ENCODE measurements at regions not wholly inside any gene's neighbourhood (a gene's known extent, or its start where the extent isn't known, plus 50 kb on each side); places are given as distances from the start of the nearest gene placed in this dataset.
A peak's percentile ranks its signal among the peaks of the same experiment; 100 is the strongest.

- no peak for TF ChIP-seq CTCF (IDR thresholded peaks at IDR 0.05; ENCODE audit: low read depth, low read length, missing control alignments)
- Histone ChIP-seq H3K4me3 (ENCODE audit: low read depth, low read length) (no peak overlapping the region), H3K27ac (no peak overlapping the region), H3K36me3 (replicated peaks) (no peaks in the 10 kb centered on the region), H3K27me3 (replicated peaks) (no peaks in the 10 kb centered on the region)
- in situ Hi-C loops (cut with HindIII; ENCODE audit: low pct_ligation_motif_present, low sequenced_read_pairs): no loop called here
- no peak for DNase-seq
Measured at GRCh38 chr14:71405676-71406075, 498.4 kb downstream of the PCNX1 start.

GRCh38 chr14:71408362-71409030, 501.2 kb downstream of the PCNX1 start:
- no peak overlapping the region for H3K4me3 ChIP-seq (ENCODE audit: low read depth, low read length)
- peak overlapping the region; percentile 1 for H3K27ac ChIP-seq
- no peaks in the 10 kb centered on the region for H3K27me3 ChIP-seq (replicated peaks)
- H3K36me3 ChIP-seq (replicated peaks): no peaks in the 10 kb centered on the region
- DNase-seq: peak; percentile 9
- TF ChIP-seq CTCF (IDR thresholded peaks at IDR 0.05; ENCODE audit: low read depth, low read length, missing control alignments): no peak
- in situ Hi-C loops (cut with HindIII; ENCODE audit: low pct_ligation_motif_present, low sequenced_read_pairs): no loop called here

- Histone ChIP-seq H3K27ac (no peak overlapping the region), H3K27me3 (replicated peaks) (no peaks in the 10 kb centered on the region), H3K36me3 (replicated peaks) (no peaks in the 10 kb centered on the region), H3K4me3 (ENCODE audit: low read depth, low read length) (no peak overlapping the region)
- TF ChIP-seq CTCF (IDR thresholded peaks at IDR 0.05; ENCODE audit: low read depth, low read length, missing control alignments): no peak
- in situ Hi-C loops (cut with HindIII; ENCODE audit: low pct_ligation_motif_present, low sequenced_read_pairs): no loop called here
- DNase-seq: no peak
Measured at GRCh38 chr14:71410578-71411284, 503.5 kb downstream of the PCNX1 start.

GRCh38 chr14:71411285-71411595, 504.0 kb downstream of the PCNX1 start:
- no peak overlapping the region for H3K4me3 ChIP-seq (ENCODE audit: low read depth, low read length)
- H3K27me3 ChIP-seq (replicated peaks): no peaks in the 10 kb centered on the region
- no peaks in the 10 kb centered on the region for H3K36me3 ChIP-seq (replicated peaks)
- no peak for DNase-seq
- in situ Hi-C loops (cut with HindIII; ENCODE audit: low pct_ligation_motif_present, low sequenced_read_pairs): no loop called here
- TF ChIP-seq CTCF (IDR thresholded peaks at IDR 0.05; ENCODE audit: low read depth, low read length, missing control alignments): no peak
- no peak overlapping the region for H3K27ac ChIP-seq

- Histone ChIP-seq H3K27me3 (replicated peaks) (no peaks in the 10 kb centered on the region), H3K4me3 (ENCODE audit: low read depth, low read length) (no peak overlapping the region), H3K36me3 (replicated peaks) (no peaks in the 10 kb centered on the region), H3K27ac (no peak overlapping the region)
- in situ Hi-C loops (cut with HindIII; ENCODE audit: low pct_ligation_motif_present, low sequenced_read_pairs): no loop called here
- DNase-seq: no peak
- no peak for TF ChIP-seq CTCF (IDR thresholded peaks at IDR 0.05; ENCODE audit: low read depth, low read length, missing control alignments)
Measured at GRCh38 chr14:71411738-71412137, 504.5 kb downstream of the PCNX1 start.

Data from brain microvascular endothelial cell (primary cell).